ENCODE measurements at regions not wholly inside any gene's neighbourhood (a gene's known extent, or its start where the extent isn't known, plus 50 kb on each side); places are given as distances from the start of the nearest gene placed in this dataset.

DNA sequence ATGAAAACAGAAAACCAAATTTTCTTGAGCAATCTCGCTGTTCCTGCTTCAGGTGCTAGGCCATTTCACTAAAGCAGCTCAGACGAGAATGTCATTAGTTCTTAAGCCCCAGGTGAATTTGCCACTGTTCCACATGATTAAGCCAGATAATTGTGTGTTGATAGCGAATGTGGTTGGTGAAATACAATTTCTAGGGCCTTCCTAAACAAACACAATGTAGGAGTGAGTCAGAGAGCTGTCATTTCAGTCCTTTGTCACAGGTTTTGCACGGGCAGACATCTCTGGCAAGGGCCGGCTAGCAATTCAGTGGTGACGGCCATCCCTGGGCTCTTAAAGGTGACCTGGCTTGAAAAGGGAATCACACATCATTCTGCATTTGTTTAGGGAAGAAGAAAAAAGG lies 170.7 kb downstream of the TMEM182 start:
- TF ChIP-seq POLR2A (IDR thresholded peaks at IDR 0.05) (no peak), POLR2AphosphoS5 (IDR thresholded peaks at IDR 0.05; ENCODE audit: insufficient read depth in 1 of 2, low read depth in 1 of 2) (no peak)
- TF ChIP-seq, protein P1, sequence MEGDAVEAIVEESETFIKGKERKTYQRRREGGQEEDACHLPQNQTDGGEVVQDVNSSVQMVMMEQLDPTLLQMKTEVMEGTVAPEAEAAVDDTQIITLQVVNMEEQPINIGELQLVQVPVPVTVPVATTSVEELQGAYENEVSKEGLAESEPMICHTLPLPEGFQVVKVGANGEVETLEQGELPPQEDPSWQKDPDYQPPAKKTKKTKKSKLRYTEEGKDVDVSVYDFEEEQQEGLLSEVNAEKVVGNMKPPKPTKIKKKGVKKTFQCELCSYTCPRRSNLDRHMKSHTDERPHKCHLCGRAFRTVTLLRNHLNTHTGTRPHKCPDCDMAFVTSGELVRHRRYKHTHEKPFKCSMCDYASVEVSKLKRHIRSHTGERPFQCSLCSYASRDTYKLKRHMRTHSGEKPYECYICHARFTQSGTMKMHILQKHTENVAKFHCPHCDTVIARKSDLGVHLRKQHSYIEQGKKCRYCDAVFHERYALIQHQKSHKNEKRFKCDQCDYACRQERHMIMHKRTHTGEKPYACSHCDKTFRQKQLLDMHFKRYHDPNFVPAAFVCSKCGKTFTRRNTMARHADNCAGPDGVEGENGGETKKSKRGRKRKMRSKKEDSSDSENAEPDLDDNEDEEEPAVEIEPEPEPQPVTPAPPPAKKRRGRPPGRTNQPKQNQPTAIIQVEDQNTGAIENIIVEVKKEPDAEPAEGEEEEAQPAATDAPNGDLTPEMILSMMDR (IDR thresholded peaks at IDR 0.05), result no peak
- no peak for DNase-seq (ENCODE audit: extremely low spot score in 2 of 2)
- Histone ChIP-seq H3K9me3 (no peaks in the 10 kb centered on the region), H3K27ac (no peak overlapping the region), H3K36me3 (no peaks in the 10 kb centered on the region), H3K27me3 (no peaks in the 10 kb centered on the region), H3K4me1 (no peaks in the 10 kb centered on the region), H3K4me3 (no peak overlapping the region)
- intact Hi-C loops (cut with DNase I), result no loop called here

DNA sequence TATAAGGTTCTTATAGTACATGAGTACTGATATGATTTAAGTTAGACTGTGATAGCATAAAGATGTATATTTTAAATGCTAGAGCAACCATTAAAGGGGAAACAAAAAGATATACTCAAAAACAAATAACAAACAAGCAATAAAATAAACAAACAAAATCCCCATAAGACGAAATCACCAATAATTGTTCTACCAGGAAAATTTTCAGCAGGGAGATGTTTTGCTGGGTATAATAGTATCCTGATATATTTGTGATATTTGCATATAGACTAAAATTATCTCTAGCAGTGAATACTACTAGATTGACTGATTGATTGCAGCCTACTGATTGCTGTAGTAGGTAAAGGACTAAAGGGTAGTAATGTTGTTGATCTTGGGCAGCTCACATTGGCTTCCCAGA lies 177.4 kb downstream of the TMEM182 start:
- H3K4me1 ChIP-seq, result no peaks in the 10 kb centered on the region
- no peak for DNase-seq (ENCODE audit: extremely low spot score in 2 of 2)
- no peaks in the 10 kb centered on the region for H3K36me3 ChIP-seq
- no peaks in the 10 kb centered on the region for H3K27me3 ChIP-seq
- H3K9me3 ChIP-seq, result no peaks in the 10 kb centered on the region
- no peak for TF ChIP-seq POLR2A (IDR thresholded peaks at IDR 0.05)
- TF ChIP-seq, protein P1 (IDR thresholded peaks at IDR 0.05), result no peak
- TF ChIP-seq POLR2AphosphoS5 (IDR thresholded peaks at IDR 0.05; ENCODE audit: insufficient read depth in 1 of 2, low read depth in 1 of 2), result no peak
- H3K4me3 ChIP-seq, result no peak overlapping the region
- no peak overlapping the region for H3K27ac ChIP-seq
- intact Hi-C loops (cut with DNase I), result no loop called here

DNA sequence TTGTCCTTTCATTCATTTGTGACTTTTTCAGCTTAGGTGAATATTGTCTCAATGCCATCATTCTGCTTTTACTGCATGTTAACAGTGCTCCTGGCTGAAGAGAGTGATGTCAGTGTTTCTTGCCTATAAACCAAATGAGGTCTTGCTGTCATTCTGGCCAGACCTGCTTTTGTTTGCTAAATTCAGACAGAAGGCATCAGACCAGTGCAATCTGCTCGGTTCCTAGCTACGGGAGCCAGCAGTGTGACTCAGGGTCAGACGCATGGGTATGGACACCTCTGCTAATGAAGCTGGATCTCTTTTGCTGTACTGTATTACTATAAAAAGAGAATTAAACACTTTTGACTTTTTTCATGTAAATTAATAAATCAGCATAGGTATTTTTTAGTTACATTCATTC lies 178.9 kb downstream of the TMEM182 start:
- Histone ChIP-seq H3K4me3 (no peak overlapping the region), H3K9me3 (no peaks in the 10 kb centered on the region), H3K4me1 (no peaks in the 10 kb centered on the region), H3K27me3 (no peaks in the 10 kb centered on the region), H3K27ac (no peak overlapping the region), H3K36me3 (no peaks in the 10 kb centered on the region)
- TF ChIP-seq, protein P1 (IDR thresholded peaks at IDR 0.05), result no peak
- TF ChIP-seq POLR2AphosphoS5 (IDR thresholded peaks at IDR 0.05; ENCODE audit: insufficient read depth in 1 of 2, low read depth in 1 of 2), result no peak
- no peak for TF ChIP-seq POLR2A (IDR thresholded peaks at IDR 0.05)
- DNase-seq (ENCODE audit: extremely low spot score in 2 of 2), result no peak
- intact Hi-C loops (cut with DNase I), result no loop called here

DNA sequence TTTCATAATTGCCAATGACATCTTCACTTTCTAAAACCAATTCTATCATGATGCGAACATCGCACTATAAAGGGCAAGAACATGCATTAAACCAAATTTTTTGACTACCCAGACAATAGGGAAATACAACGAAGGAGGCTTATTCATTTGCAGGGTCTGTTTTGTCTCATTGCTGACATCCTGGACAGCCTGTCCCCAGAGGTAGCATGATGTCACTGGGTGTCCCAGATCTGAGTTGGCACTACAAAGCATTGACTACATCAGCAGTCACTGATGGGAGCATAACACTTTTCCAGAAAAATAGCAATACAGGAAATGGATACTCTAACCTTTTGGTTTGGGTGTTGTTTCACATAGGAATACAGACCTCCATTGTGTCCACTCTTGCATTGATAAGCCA lies 180.3 kb downstream of the TMEM182 start:
- Histone ChIP-seq H3K27me3 (no peaks in the 10 kb centered on the region), H3K4me1 (no peaks in the 10 kb centered on the region), H3K36me3 (no peaks in the 10 kb centered on the region), H3K27ac (no peak overlapping the region), H3K4me3 (no peak overlapping the region), H3K9me3 (no peaks in the 10 kb centered on the region)
- DNase-seq (ENCODE audit: extremely low spot score in 2 of 2), result no peak
- intact Hi-C loops (cut with DNase I), result no loop called here
- no peak for TF ChIP-seq POLR2AphosphoS5 (IDR thresholded peaks at IDR 0.05; ENCODE audit: insufficient read depth in 1 of 2, low read depth in 1 of 2)
- no peak for TF ChIP-seq POLR2A (IDR thresholded peaks at IDR 0.05)
- TF ChIP-seq, protein P1 (IDR thresholded peaks at IDR 0.05), result no peak

DNA sequence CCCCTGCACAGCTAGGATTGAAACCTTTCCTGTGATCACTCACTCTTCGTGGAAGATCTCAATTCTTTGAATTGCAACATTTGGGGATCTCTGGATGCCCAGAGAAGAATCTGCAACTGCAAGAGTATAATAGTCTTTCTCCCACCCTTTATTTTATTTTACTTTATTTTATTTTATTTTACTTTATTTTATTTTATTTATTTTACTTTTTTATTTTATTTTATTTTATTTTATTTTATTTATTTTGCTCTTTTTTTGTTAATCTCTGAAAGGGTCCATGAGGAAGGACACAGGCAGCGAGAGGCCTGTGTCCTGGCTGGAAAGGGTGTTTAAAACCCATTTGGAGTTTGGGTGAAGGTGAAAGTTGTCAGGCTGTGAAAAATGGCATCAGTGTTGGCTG lies 181.4 kb downstream of the TMEM182 start:
- H3K4me3 ChIP-seq, result no peak overlapping the region
- no peaks in the 10 kb centered on the region for H3K36me3 ChIP-seq
- no peak for DNase-seq (ENCODE audit: extremely low spot score in 2 of 2)
- no peaks in the 10 kb centered on the region for H3K9me3 ChIP-seq
- no peak overlapping the region for H3K27ac ChIP-seq
- no peaks in the 10 kb centered on the region for H3K4me1 ChIP-seq
- no peaks in the 10 kb centered on the region for H3K27me3 ChIP-seq
- intact Hi-C loops (cut with DNase I), result no loop called here
- TF ChIP-seq POLR2AphosphoS5 (IDR thresholded peaks at IDR 0.05; ENCODE audit: insufficient read depth in 1 of 2, low read depth in 1 of 2), result no peak
- TF ChIP-seq, protein P1 (IDR thresholded peaks at IDR 0.05), result no peak
